Activated naive CD4-positive, alpha-beta T cell treated with anti-CD3 and anti-CD28 coated beads, Interleukin-2, amount 50 U/mL, for 72 hours (primary cell): ENCODE measurements at regions not wholly inside any gene's neighbourhood (a gene's known extent, or its start where the extent isn't known, plus 50 kb on each side); places are given as distances from the start of the nearest gene placed in this dataset.

Experiments used
- ATAC-seq, 2 donors: fragments of 150-1000 bp; cut with Tn5 transposase; 2 replicates each; pipeline ENCODE4 v1.10.0; 2021; ENCODE audit warnings: mild to moderate bottlenecking in 2 of 2, moderate library complexity in 2 of 2
- DNase-seq, 2 donors: peaks; one replicate each; pipeline ENCODE4 v3.0.0; 2021 to 2022; ENCODE audit warnings: low spot score in 2 of 2
- H3K27ac Mint-ChIP-seq, 2 donors: one replicate each; pipeline ENCODE4 v1.8.0; 2022; ENCODE audit warnings: mild to moderate bottlenecking in 2 of 2, mixed read lengths in 2 of 2
- H3K36me3 Mint-ChIP-seq, 2 donors: one replicate each; pipeline ENCODE4 v1.8.0; 2022; ENCODE audit warnings: mixed read lengths in 2 of 2
- H3K9me3 Mint-ChIP-seq, 2 donors: one replicate each; pipeline ENCODE4 v1.8.0; 2022; ENCODE audit warnings: mixed read lengths in 2 of 2

- Mint-ChIP-seq H3K27ac (no peak overlapping the region), H3K9me3 (peaks cover 0 to 15% of the 10 kb centered on the region in 2 donors), H3K36me3 (peaks cover 7 to 18% of the 10 kb centered on the region in 2 donors)
- ATAC-seq: no peak
- DNase-seq: no peak
Observed at GRCh38 chr10:44089671-44090070, 295.2 kb downstream of the CXCL12 start.

- Mint-ChIP-seq H3K9me3 (peaks cover 0 to 15% of the 10 kb centered on the region in 2 donors), H3K27ac (no peak overlapping the region), H3K36me3 (peaks cover 0 to 12% of the 10 kb centered on the region in 2 donors)
- DNase-seq: no peak
- no peak for ATAC-seq
Observed at GRCh38 chr10:44087403-44087802, 297.5 kb downstream of the CXCL12 start.

- DNase-seq (no peak), ATAC-seq (no peak)
- H3K36me3 Mint-ChIP-seq: peaks cover 4 to 9% of the 10 kb centered on the region in 2 donors
- peaks cover 0 to 10% of the 10 kb centered on the region in 2 donors for H3K9me3 Mint-ChIP-seq
- no peak overlapping the region for H3K27ac Mint-ChIP-seq
Observed at GRCh38 chr10:44083719-44084400, 301.0 kb downstream of the CXCL12 start.

- no peak for DNase-seq
- Mint-ChIP-seq H3K36me3 (no peaks in the 10 kb centered on the region), H3K9me3 (peaks cover 0 to under 1% of the 10 kb centered on the region in 2 donors), H3K27ac (no peak overlapping the region)
- no peak for ATAC-seq
Observed at GRCh38 chr10:44071479-44071878, 313.4 kb downstream of the CXCL12 start.

- H3K27ac Mint-ChIP-seq: no peak overlapping the region
- no peak for ATAC-seq
- no peaks in the 10 kb centered on the region for H3K9me3 Mint-ChIP-seq
- H3K36me3 Mint-ChIP-seq: no peaks in the 10 kb centered on the region
- no peak for DNase-seq
Observed at GRCh38 chr10:44070282-44070681, 314.6 kb downstream of the CXCL12 start.

GRCh38 chr10:44069573-44069972 lies 315.3 kb downstream of the CXCL12 start:
- Mint-ChIP-seq H3K27ac (no peak overlapping the region), H3K9me3 (no peaks in the 10 kb centered on the region), H3K36me3 (no peaks in the 10 kb centered on the region)
- no peak for ATAC-seq
- no peak for DNase-seq

- H3K27ac Mint-ChIP-seq: no peak overlapping the region
- no peaks in the 10 kb centered on the region for H3K9me3 Mint-ChIP-seq
- DNase-seq: no peak
Observed at GRCh38 chr10:44068716-44069482, 316.0 kb downstream of the CXCL12 start.

GRCh38 chr10:44067432-44067831 lies 317.5 kb downstream of the CXCL12 start:
- H3K27ac Mint-ChIP-seq: no peak overlapping the region

More at GRCh38 chr10:44068716-44069482, 316.0 kb downstream of the CXCL12 start:
- no peaks in the 10 kb centered on the region for H3K36me3 Mint-ChIP-seq
- ATAC-seq: no peak

GRCh38 chr10:44066527-44067255 lies 318.2 kb downstream of the CXCL12 start:
- Mint-ChIP-seq H3K36me3 (no peaks in the 10 kb centered on the region), H3K27ac (no peak overlapping the region), H3K9me3 (no peaks in the 10 kb centered on the region)
- ATAC-seq: no peak
- DNase-seq: no peak

More at GRCh38 chr10:44067432-44067831, 317.5 kb downstream of the CXCL12 start:
- H3K36me3 Mint-ChIP-seq: no peaks in the 10 kb centered on the region
- ATAC-seq (no peak), DNase-seq (no peak)
- H3K9me3 Mint-ChIP-seq: no peaks in the 10 kb centered on the region

- ATAC-seq (no peak), DNase-seq (no peak)
- Mint-ChIP-seq H3K27ac (no peak overlapping the region), H3K36me3 (no peaks in the 10 kb centered on the region), H3K9me3 (no peaks in the 10 kb centered on the region)
Observed at GRCh38 chr10:44065788-44066526, 318.9 kb downstream of the CXCL12 start.

GRCh38 chr10:44064987-44065787 lies 319.7 kb downstream of the CXCL12 start:
- no peaks in the 10 kb centered on the region for H3K36me3 Mint-ChIP-seq
- no peak for ATAC-seq
- no peak for DNase-seq
- H3K27ac Mint-ChIP-seq: no peak overlapping the region
- no peaks in the 10 kb centered on the region for H3K9me3 Mint-ChIP-seq

GRCh38 chr10:44064317-44064716 lies 320.6 kb downstream of the CXCL12 start:
- Mint-ChIP-seq H3K27ac (no peak overlapping the region), H3K9me3 (no peaks in the 10 kb centered on the region), H3K36me3 (no peaks in the 10 kb centered on the region)
- DNase-seq: no peak
- no peak for ATAC-seq

GRCh38 chr10:44063686-44064085 lies 321.2 kb downstream of the CXCL12 start:
- DNase-seq (no peak), ATAC-seq (no peak)
- no peaks in the 10 kb centered on the region for H3K36me3 Mint-ChIP-seq
- no peaks in the 10 kb centered on the region for H3K9me3 Mint-ChIP-seq
- H3K27ac Mint-ChIP-seq: no peak overlapping the region

- H3K36me3 Mint-ChIP-seq: no peaks in the 10 kb centered on the region
- no peak overlapping the region for H3K27ac Mint-ChIP-seq
- no peaks in the 10 kb centered on the region for H3K9me3 Mint-ChIP-seq
- DNase-seq (no peak), ATAC-seq (no peak)
Observed at GRCh38 chr10:44060719-44061118, 324.2 kb downstream of the CXCL12 start.

GRCh38 chr10:44060221-44060620 lies 324.7 kb downstream of the CXCL12 start:
- no peak overlapping the region for H3K27ac Mint-ChIP-seq
- DNase-seq: no peak
- no peak for ATAC-seq
- H3K36me3 Mint-ChIP-seq: no peaks in the 10 kb centered on the region
- H3K9me3 Mint-ChIP-seq: no peaks in the 10 kb centered on the region

GRCh38 chr10:44058259-44058658 lies 326.6 kb downstream of the CXCL12 start:
- ATAC-seq (no peak), DNase-seq (no peak)
- H3K9me3 Mint-ChIP-seq: no peaks in the 10 kb centered on the region
- H3K36me3 Mint-ChIP-seq: no peaks in the 10 kb centered on the region
- no peak overlapping the region for H3K27ac Mint-ChIP-seq
